GM04504 (cell line): ENCODE measurements at regions not wholly inside any gene's neighbourhood (a gene's known extent, or its start where the extent isn't known, plus 50 kb on each side); places are given as distances from the start of the nearest gene placed in this dataset.

ENCODE experiments used
- DNase-seq: peaks from one replicate; pipeline ENCODE4 v3.0.0-alpha.2; 2012; ENCODE audit warnings: low read depth

GRCh38 chr14:62289471-62289870, 527.3 kb downstream of the SNAPC1 start:
- no peak for DNase-seq

DNA sequence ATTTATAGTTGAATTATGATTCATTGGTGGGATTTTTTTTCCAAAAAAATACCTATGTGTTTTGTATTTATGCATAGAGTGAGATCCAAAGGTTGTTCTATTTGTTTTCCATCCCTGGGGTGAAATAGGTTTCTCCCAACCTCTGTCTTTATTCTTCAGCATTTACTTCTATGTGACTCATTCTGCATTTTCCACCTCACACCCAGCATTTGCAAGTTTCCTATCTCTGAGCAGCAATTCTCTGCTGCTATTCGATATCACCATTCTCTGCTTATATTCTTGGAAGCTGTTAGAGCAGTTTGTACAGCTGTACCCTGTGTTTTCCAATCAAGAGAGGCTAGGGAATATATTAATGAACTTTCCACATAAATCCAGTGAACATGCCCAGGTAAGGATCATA, 538.9 kb downstream of the SNAPC1 start:
- DNase-seq, result no peak

DNA sequence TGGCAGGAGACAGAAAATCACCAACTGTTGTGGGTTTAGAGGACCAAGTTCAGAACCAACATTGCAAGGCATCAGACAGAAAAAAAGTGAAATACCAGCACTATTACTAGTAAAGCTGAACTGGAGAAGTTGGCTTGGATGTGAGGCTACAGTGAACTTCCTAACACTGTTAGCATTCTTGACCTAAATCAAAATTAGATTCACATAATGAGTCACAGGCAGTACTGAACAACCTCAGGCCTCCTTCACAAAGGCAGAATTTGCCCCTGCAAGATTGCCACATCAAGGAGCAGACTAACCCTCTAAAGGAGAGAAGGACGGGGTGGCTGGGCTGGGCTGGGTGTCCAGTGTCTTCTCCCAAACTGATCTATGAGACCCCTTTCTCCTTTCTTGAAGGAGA, 539.7 kb downstream of the SNAPC1 start:
- DNase-seq, result no peak

DNA sequence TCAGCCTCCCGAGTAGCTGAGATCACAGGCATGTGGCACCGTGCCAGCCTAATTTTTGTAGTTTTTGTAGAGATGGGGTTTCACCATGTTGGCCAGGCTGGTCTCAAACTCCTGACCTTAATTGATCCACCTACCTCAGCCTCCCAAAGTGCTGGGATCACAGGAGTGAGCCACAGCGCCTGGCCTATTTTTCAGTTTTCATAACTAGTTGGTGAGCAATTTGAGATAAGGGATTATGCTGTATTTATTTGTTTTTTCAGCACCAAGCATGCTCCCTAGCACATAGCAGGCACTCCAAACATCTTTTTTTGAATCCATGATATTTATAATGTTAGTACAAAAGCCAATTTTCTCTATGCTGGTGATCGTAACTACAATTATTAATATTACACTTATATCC, 541.2 kb downstream of the SNAPC1 start:
- no peak for DNase-seq

DNA sequence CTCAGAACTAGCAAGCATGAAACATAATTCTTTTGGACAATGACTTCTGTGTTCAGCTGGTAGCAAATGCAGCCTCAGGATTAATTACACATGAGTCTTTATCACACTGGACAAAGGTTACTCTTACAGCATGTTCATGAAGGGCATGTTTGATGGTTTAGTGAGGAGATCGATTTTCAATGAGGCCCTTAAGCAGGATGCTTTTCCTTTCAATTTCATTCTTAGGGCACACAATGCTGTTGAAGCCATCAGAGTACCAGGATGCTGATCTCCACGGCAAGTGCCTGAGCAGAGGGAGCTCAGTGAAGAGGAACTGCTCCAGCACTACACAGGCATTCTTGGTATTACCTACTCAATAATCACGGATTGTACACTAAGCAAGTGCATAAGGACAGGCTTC, 542.0 kb downstream of the SNAPC1 start:
- DNase-seq, result no peak

- no peak for DNase-seq
These were observed 545.6 kb downstream of the SNAPC1 start for GRCh38 chr14:62307844-62308243.

- no peak for DNase-seq
These were observed 546.1 kb downstream of the SNAPC1 start for GRCh38 chr14:62308316-62308715.

GRCh38 chr14:62308891-62309290, 546.7 kb downstream of the SNAPC1 start:
- no peak for DNase-seq

DNA sequence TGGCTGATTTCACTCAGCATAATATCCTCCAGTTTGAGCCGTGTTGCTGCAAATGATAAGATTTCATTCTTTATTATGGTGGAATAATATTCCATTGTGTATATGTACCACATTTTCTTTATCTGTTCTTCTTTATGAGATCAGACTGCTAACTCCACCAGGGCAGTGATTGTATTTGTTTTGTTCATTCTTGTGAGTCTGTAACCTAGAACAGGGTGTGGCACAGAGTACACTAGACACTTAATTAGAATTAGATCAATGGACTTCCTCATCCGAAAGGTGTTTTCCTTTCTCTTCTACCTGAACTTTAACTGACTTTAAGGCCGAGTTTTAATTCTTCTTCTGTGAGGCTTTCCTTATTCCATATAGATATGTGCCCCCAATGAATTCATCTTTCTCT, 551.0 kb downstream of the SNAPC1 start:
- no peak for DNase-seq

DNA sequence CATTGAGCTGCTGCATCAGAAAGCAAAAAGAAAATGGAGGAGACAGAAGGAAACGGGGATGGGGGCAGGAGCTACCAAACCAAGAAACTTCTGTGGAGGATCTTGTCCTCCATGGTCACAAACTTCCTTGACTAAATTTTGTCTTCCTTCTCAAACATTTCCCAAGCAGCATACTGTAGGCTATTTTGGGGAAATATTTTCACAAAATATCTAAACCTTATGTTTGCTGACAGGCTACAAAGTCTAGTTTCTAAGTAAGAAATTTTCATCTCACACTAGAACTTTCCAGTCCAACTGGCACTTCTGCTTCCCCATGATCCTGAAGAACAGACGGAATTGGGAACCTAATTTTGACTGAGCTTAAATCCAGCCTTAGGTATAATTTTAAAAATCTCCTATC, 552.0 kb downstream of the SNAPC1 start:
- no peak for DNase-seq

DNA sequence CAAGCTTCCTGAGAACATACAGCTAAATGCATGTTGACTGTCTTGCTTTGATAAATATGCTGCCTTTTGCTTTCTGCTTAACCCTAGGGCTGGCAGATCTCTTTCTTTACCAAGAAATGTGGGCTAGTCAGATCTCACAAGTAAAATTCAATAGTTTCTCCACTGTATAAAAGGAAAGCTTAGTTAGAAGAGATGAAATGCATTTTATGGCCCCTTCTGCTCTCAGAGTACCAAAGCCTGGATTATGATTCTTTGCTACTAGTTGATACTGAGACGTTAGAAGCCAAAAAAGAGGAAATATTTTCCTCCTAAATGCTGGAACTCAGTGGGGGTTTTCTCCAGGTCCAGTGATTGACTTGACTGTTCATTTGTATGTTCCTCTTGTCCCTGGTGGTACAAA, 552.7 kb downstream of the SNAPC1 start:
- DNase-seq, result no peak

DNA sequence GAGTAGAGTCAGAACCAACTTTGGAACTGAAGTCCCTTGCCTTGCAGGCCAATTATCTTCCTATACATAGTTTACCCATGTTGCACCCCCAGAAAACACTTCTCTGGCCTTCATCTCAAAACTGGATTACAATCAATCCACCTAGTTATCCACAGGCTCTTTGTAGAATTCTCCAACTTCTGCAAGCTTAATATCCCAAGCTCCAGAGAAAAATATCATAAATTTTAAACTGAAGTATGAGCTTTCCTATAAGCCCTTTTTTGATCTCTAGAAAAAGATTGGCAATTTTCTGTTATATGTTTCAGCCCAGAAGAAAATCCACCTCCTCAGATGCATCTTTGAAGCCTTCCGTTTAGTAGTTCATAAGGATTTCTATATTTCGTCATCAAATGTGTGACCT, 553.4 kb downstream of the SNAPC1 start:
- DNase-seq, result no peak

DNA sequence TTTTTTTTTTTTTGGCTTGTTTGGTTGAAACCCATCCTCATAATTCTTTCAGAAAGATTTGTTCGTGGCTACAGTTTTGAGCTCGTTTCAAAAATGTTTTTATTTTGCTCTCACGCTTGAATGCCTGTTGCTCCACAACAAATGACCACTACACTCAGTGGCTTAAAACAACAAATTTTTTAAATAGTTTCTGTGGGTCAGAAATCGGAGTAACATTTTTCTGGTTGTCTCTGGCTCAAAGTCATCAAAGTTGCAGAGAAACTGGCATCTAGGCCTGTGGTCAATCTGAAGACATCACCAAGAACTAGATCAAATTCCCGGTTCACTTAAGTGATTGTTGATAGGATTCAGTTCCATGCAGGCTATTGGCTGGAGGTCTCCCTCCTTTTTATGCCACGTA, 560.0 kb downstream of the SNAPC1 start:
- DNase-seq, result no peak

DNA sequence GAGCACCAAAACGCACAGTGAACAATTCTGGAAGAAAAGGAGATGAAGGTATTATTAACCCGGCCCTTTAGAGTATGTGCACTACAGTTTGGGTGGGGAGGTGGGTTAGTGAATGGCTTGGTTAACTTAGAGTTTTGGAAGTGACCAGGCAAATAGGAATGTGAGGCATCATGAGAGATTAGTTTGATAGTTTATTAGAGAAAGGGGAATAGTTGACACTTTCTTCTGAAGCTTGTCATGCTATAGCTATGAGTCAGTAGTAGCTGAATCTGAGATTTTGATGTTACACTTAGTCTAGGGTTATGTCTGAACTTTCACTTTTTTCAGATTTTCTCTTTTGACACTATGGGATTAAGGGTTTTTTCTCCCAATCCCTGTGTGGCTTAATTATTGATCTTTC, 567.2 kb downstream of the SNAPC1 start:
- DNase-seq, result no peak

DNA sequence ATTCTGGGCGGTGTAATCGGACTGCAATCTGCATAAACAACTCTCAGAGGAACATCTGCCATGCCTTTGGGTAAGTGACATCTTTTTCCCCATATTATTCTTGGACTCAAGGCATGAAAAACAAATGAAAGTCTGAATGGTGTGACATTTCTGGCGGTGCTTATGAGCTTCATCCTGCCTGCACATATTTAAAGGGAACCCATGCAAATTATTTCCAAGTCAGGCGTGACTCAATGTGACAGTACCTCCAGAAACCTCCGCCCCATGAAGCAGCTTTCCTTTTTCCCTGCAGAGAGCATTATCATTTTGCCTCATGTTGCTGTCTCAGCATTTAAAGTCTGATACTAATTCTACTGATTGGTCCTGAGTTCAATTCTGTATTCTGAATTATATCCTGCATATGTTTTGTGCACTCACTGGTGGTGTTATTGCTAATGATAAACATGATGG, 585.4 kb downstream of the SNAPC1 start:
- no peak for DNase-seq

DNA sequence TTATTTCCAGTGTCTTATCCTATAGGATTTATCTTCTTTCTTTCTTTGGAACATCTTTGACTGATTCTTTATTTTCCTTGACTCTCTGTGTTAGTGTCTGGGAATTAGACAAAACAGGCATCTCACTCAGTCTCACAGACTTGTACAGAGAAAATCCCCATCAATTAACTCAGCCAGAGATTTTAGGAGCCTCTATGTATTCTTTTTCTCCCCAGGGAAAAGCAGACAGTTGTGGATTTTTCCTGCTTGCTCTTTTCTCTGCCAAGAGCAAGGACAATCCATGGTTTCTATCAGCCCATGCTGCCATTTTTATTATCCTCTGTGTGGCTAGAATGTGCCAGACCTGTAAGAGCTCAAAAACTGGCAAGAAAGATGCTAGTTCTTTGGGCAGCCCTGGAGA, 595.1 kb downstream of the SNAPC1 start:
- no peak for DNase-seq

GRCh38 chr14:62364161-62364560, 601.9 kb downstream of the SNAPC1 start:
- no peak for DNase-seq

DNA sequence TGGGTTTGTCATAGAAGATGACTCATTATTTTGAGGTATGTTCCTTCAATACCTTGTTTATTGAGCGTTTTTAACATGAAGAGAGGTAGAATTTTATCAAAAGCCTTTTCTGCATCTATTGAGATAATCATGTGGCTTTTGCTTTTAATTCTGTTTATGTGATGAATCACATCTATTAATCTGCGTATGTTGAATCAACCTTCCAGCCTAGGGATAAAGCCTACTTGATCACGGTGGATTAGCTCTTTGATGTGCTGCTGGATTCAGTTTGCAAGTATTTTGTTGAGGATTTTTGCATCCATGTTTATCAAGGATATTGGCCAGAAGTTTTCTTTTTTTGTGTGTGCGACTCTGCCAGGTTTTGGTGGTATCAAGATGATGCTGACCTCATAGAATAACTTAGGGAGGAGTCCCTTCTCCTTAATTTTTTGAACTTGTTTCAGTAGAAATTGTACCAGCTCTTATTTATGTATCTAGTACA, 602.6 kb downstream of the SNAPC1 start:
- DNase-seq, result no peak

DNA sequence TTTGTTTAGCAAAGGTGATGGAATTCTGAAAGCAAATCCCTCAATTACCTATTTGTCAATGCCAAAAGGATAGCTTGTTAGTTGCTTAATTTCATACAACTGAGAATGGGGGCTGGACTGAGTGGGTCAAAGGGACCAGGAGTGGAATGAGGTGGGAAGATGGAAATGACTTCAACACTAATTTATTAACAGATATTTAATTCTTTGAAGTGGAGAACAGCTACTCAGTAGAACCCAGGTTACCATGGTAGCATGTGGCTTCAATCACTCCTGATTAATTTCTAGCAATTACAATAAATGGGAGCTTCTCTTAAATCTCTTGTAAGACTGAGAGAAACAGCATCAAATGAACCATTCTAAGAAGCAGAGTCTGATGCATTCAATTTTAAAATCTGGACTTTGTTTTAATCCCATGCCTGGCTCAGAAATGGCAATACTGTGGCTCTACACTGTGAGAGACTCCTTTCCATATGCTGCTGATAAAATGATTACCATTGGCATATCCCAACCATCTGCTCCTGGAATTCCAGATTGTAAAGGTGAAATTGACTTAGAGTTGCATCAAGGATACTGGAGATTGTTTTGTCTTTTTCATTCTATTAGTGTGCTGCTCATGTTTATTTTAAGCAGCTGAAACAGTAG, 607.8 kb downstream of the SNAPC1 start:
- no peak for DNase-seq

GRCh38 chr14:62373944-62374343, 611.7 kb downstream of the SNAPC1 start:
- no peak for DNase-seq

- no peak for DNase-seq
These were observed 615.8 kb downstream of the SNAPC1 start for GRCh38 chr14:62378057-62378456.

- DNase-seq, result no peak
These were observed 619.3 kb downstream of the SNAPC1 start for GRCh38 chr14:62381311-62382070.

DNA sequence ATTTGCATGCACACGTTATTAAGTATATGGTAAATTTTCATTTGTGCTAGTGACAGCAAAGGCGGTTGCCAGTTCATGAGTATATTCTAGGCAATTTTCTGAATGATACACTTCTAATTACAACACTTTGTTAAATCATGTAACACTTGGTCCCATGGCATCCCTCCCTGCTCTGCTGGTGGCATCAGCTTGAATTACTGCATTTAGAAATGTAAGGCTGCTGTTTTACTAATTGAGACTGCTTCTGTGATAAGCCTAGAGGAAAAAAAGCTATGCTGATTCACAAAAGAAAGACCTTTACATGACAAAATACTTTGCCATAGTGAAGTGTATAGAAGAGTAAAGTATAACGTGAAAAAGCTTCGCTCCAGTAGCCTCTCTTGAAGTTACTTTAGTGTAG, 636.1 kb downstream of the KCNH5 start:
- DNase-seq, result no peak
